ENCODE measurements at regions not wholly inside any gene's neighbourhood (a gene's known extent, or its start where the extent isn't known, plus 50 kb on each side); places are given as distances from the start of the nearest gene placed in this dataset.

GRCh38 chr11:134667505-134667904 lies 255.5 kb upstream of the B3GAT1 start:
- Histone ChIP-seq H3K27me3 (replicated peaks in 1 of 4; ENCODE audit: control insufficient read depth in 3 of 4, extremely low read depth in 1 of 4, insufficient read depth in 3 of 4, low read length in 3 of 4) (no peaks in the 10 kb centered on the region; a peak in 3 of 7 replicates), H3K4ac (replicated peaks; ENCODE audit: insufficient read length, low read depth, low read length) (no peak overlapping the region), H2BK12ac (ENCODE audit: low read depth, low read length) (no peak overlapping the region), H3K79me2 (ENCODE audit: control insufficient read depth in 1 of 2, insufficient read depth in 2 of 2, low read length in 2 of 2) (no peaks in the 10 kb centered on the region), H4K91ac (replicated peaks; ENCODE audit: insufficient read length, low read length) (no peak overlapping the region), H3K4me1 (replicated peaks in 1 of 4; ENCODE audit: control insufficient read depth in 3 of 4, insufficient read depth in 4 of 4, low read length in 3 of 4) (peaks cover 0 to 3% (median 1%) of the 10 kb centered on the region in 4 experiments; a peak in 3 of 7 replicates), H2BK120ac (replicated peaks; ENCODE audit: low read depth, low read length) (no peak overlapping the region), H3K36me3 (ENCODE audit: control insufficient read depth in 2 of 4, insufficient read depth in 4 of 4, low read length in 3 of 4) (no peaks in the 10 kb centered on the region), H2BK15ac (ENCODE audit: low read length) (no peak overlapping the region), H3K27ac (ENCODE audit: low read depth, low read length) (no peak overlapping the region), H3K56ac (replicated peaks; ENCODE audit: insufficient read length, low read depth, low read length) (no peak overlapping the region), H2AK5ac (ENCODE audit: low read depth, low read length) (no peak overlapping the region), H3K14ac (ENCODE audit: insufficient read length) (no peak overlapping the region), H3K4me3 (ENCODE audit: extremely low read depth in 1 of 4, insufficient read depth in 2 of 4, low read depth in 3 of 4, low read length in 4 of 4) (no peak overlapping the region), H2BK5ac (ENCODE audit: low read depth, low read length) (no peak overlapping the region), H2AFZ (ENCODE audit: low read length) (no peak overlapping the region), H3K23ac (ENCODE audit: insufficient read length) (no peak overlapping the region), H3K9ac (replicated peaks in 1 of 4; ENCODE audit: extremely low read depth in 1 of 4, low read depth in 3 of 4, low read length in 3 of 4) (no peak overlapping the region), H3K4me2 (ENCODE audit: insufficient read depth in 1 of 2, low read depth in 2 of 2, low read length in 2 of 2) (no peak overlapping the region), H3K23me2 (ENCODE audit: low read depth, low read length) (no peaks in the 10 kb centered on the region), H3K79me1 (ENCODE audit: low read depth, low read length) (no peaks in the 10 kb centered on the region), H3K18ac (ENCODE audit: extremely low read depth, low read length) (no peak overlapping the region), H3K9me3 (ENCODE audit: insufficient read depth in 2 of 2, low read depth in 1 of 2, low read length in 1 of 2) (peaks cover 3 to 7% of the 10 kb centered on the region in 2 experiments; a peak in 1 of 4 replicates), H4K20me1 (replicated peaks in 1 of 2; ENCODE audit: control insufficient read depth in 1 of 2, insufficient read depth in 2 of 2, low read length in 2 of 2) (no peaks in the 10 kb centered on the region), H4K8ac (ENCODE audit: extremely low read depth, insufficient read depth, low read length) (no peak overlapping the region), H2BK20ac (ENCODE audit: low read length) (no peak overlapping the region), H4K5ac (ENCODE audit: insufficient read length, low read depth, low read length) (no peak overlapping the region)
- no peak for DNase-seq (ENCODE audit: low read depth in 1 of 2, low spot score in 2 of 2)
- ChIA-PET POLR2A (ENCODE audit: partially characterized antibody) (no interaction called here), CTCF (ENCODE audit: partially characterized antibody) (interaction anchor here (1.7 kb wide), 1 partner anchor 148 kb away, joined by 3 read pairs; no protein-coding TSS in a partner anchor)
- FAIRE-seq, result no peak
- no peak for TF ChIP-seq SIX5 (IDR thresholded peaks at IDR 0.05; ENCODE audit: low read depth, low read length)
- TF ChIP-seq SP4 (IDR thresholded peaks at IDR 0.05; ENCODE audit: low read length), result no peak
- TF ChIP-seq, protein P1, sequence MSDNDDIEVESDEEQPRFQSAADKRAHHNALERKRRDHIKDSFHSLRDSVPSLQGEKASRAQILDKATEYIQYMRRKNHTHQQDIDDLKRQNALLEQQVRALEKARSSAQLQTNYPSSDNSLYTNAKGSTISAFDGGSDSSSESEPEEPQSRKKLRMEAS (IDR thresholded peaks at IDR 0.05), result no peak
- TF ChIP-seq SRF (IDR thresholded peaks at IDR 0.05; ENCODE audit: low read depth, low read length), result no peak
- TF ChIP-seq NRF1 (IDR thresholded peaks at IDR 0.05; ENCODE audit: low read depth, low read length), result no peak
- TF ChIP-seq BCL11A (IDR thresholded peaks at IDR 0.05; ENCODE audit: low read depth in 2 of 2, low read length in 2 of 2), result no peak
- TF ChIP-seq POLR2A (IDR thresholded peaks at IDR 0.05; ENCODE audit: control extremely low read depth in 1 of 2, low read depth in 2 of 2, low read length in 2 of 2), result no peak
- WGBS, 2 experiments (ENCODE audit: extremely low coverage in 1 of 2, insufficient coverage in 1 of 2, insufficient read length in 1 of 2, insufficient replicate concordance in 2 of 2, low coverage in 1 of 2, low lambda C conversion rate in 2 of 2, missing lambda C conversion rate in 1 of 2), result 87% methylated on average over 9 of the region's 9 CpGs; no CpG with 5 or more reads in 1 of the 2 experiments
